Brain microvascular endothelial cell (primary cell): ENCODE measurements at regions not wholly inside any gene's neighbourhood (a gene's known extent, or its start where the extent isn't known, plus 50 kb on each side); places are given as distances from the start of the nearest gene placed in this dataset.

ENCODE experiments used
- DNase-seq: peaks from one replicate; pipeline ENCODE4 v3.0.0-alpha.2; 2020
- H3K27ac ChIP-seq: fragments of 250-450 bp; sonication (Bioruptor Pico); 2 replicates; pipeline ENCODE4 v1.5.1; 2020; ENCODE audit warnings: mild to moderate bottlenecking, moderate library complexity
- H3K27me3 ChIP-seq: fragments of 250-450 bp; sonication (Bioruptor Pico); replicated peaks from 2 replicates; pipeline ENCODE4 v1.5.1; 2020; ENCODE audit warnings: mild to moderate bottlenecking
- H3K36me3 ChIP-seq: fragments of 250-450 bp; sonication (Bioruptor Pico); replicated peaks from 2 replicates; pipeline ENCODE4 v1.5.1; 2020; ENCODE audit warnings: mild to moderate bottlenecking
- H3K4me3 ChIP-seq: 2 replicates; pipeline ENCODE4 v1.5.1; 2011; ENCODE audit warnings: low read depth, mild to moderate bottlenecking, control low read depth, low read length, moderate library complexity
- CTCF ChIP-seq: IDR thresholded peaks from 2 replicates; pipeline ENCODE4 v1.5.1; 2011; ENCODE audit warnings: low read depth, mild to moderate bottlenecking, moderate library complexity, low read length, control low read depth, inconsistent platforms; ENCODE audit errors: missing control alignments
- in situ Hi-C: cut with HindIII; loops from 2 replicates; pipeline ENCODE4 v1.10.0; 2017; ENCODE audit warnings: low sequenced_read_pairs, low pct_ligation_motif_present

- Histone ChIP-seq H3K4me3 (no peak overlapping the region), H3K27me3 (no peaks in the 10 kb centered on the region), H3K27ac (no peak overlapping the region), H3K36me3 (no peaks in the 10 kb centered on the region)
- in situ Hi-C loops, result no loop called here
- no peak for DNase-seq
- no peak for TF ChIP-seq CTCF
Measured at GRCh38 chr2:15700131-15700530, 108.5 kb downstream of the DDX1 start.

DNA sequence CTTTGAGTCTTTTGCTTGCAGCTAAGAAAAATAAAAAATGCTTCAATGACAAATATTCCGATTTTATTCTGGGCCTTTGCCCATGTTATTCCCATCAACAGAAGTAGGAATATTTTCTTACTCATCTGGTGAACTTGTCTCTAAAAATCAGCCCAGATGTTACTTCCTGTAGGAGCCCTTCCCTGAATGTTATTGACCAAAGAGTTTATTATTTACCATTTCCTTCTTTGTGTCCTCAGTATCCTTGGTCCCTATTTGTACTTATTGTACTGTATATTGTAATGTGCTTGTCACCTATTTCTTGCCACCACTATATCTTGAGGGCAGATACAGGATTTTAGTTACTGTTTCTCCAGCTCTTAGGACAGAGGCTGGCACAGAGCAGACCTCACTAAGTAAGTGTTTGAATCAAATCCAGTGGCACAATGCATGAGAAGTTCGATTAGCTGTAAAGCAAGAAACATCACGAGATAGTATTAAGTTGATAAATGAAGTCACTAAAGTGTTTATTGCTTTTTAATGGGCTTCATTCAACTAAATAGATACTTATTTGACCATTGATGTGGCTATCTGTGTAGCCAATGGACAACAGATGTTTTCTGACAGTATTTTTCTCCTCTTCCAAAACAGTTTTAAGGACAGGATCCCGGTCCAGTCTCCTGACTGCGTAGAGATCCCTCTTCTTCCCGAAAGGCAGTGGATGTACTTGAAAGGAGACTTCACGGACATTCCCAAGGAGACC lies 109.1 kb downstream of the DDX1 start:
- no peaks in the 10 kb centered on the region for H3K36me3 ChIP-seq
- no peak for TF ChIP-seq CTCF
- in situ Hi-C loops, result no loop called here
- no peak for DNase-seq
- H3K4me3 ChIP-seq, result no peak overlapping the region
- no peak overlapping the region for H3K27ac ChIP-seq
- no peaks in the 10 kb centered on the region for H3K27me3 ChIP-seq

GRCh38 chr2:15701341-15701907 lies 109.8 kb downstream of the DDX1 start:
- Histone ChIP-seq H3K36me3 (no peaks in the 10 kb centered on the region), H3K4me3 (no peak overlapping the region), H3K27ac (no peak overlapping the region), H3K27me3 (no peaks in the 10 kb centered on the region)
- in situ Hi-C loops, result no loop called here
- TF ChIP-seq CTCF, result no peak
- no peak for DNase-seq

DNA sequence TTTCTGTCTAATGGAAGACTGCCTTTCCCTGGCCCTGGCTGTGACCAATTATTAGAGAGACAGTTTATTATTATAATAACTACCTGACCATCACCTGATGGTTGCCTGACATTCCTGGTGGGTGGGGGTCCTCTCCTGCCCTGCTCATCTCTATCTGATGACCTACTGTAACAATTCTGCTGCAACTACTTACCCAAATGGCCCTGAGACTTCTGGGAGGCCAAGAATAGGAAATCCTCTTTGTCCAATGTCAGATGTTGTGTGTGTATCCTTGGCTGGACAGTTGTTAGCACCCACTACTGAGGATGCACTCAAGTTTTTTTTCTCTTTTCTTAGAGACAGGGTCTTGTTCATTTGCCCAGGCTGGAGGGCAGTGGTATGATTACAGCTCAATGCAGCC lies 110.3 kb downstream of the DDX1 start:
- no peak for TF ChIP-seq CTCF
- in situ Hi-C loops, result no loop called here
- no peak for DNase-seq
- no peak overlapping the region for H3K4me3 ChIP-seq
- no peaks in the 10 kb centered on the region for H3K27me3 ChIP-seq
- H3K36me3 ChIP-seq, result no peaks in the 10 kb centered on the region
- H3K27ac ChIP-seq, result no peak overlapping the region

DNA sequence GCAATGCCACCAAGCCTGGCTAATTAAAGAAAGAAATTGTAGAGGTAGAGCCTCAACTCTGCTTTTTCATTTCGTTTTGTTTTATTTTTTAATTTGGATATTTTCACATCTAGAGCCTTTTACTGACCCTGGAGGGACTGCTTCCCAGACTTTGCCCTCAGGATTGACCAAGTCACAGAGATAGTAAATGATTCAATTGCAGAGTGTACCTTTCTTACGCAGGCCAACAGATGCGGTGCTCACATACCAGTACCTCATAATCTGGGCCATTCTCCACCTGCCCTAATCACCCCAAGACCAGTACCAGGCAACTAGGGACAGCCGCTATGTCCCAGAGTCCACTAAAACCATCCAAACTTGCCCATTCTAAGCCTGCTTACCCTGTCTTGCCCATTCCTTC lies 110.8 kb downstream of the DDX1 start:
- no peak for DNase-seq
- in situ Hi-C loops, result no loop called here
- H3K27me3 ChIP-seq, result no peaks in the 10 kb centered on the region
- no peak for TF ChIP-seq CTCF
- no peaks in the 10 kb centered on the region for H3K36me3 ChIP-seq
- H3K4me3 ChIP-seq, result no peak overlapping the region
- H3K27ac ChIP-seq, result no peak overlapping the region
